Neural crest cell (in vitro differentiated cells): ENCODE measurements at regions not wholly inside any gene's neighbourhood (a gene's known extent, or its start where the extent isn't known, plus 50 kb on each side); places are given as distances from the start of the nearest gene placed in this dataset.

Experiments
- DNase-seq: peaks from one replicate; pipeline ENCODE4 v3.0.0; 2021; ENCODE audit warnings: low read depth, mixed read lengths, low spot score
- H3K27ac Mint-ChIP-seq: one replicate; pipeline ENCODE4 v1.8.0; 2021; ENCODE audit warnings: mild to moderate bottlenecking, mixed read lengths; ENCODE audit not compliant: unreplicated experiment
- H3K27me3 Mint-ChIP-seq: 2 replicates; pipeline ENCODE4 v1.8.0; 2021; ENCODE audit warnings: low read depth, mild to moderate bottlenecking, mixed read lengths
- H3K36me3 Mint-ChIP-seq: 2 replicates; pipeline ENCODE4 v1.8.0; 2021; ENCODE audit warnings: low read depth, mild to moderate bottlenecking, mixed read lengths
- H3K4me1 Mint-ChIP-seq: 2 replicates; pipeline ENCODE4 v1.8.0; 2021; ENCODE audit warnings: mixed read lengths
- H3K4me3 Mint-ChIP-seq: one replicate; pipeline ENCODE4 v1.8.0; 2021; ENCODE audit warnings: mild to moderate bottlenecking, mixed read lengths
- H3K9me3 Mint-ChIP-seq: 2 replicates; pipeline ENCODE4 v1.8.0; 2021; ENCODE audit warnings: mixed read lengths
- TF ChIP-seq, protein P1 (sequence below): fragments of 200-600 bp; sonication (generic); conservative IDR thresholded peaks from 2 replicates; pipeline ENCODE4 v1.5.0; 2021; ENCODE audit warnings: antibody characterized with exemption, mild to moderate bottlenecking

- Mint-ChIP-seq H3K27me3 (no peaks in the 10 kb centered on the region), H3K4me3 (no peak overlapping the region), H3K4me1 (no peaks in the 10 kb centered on the region), H3K27ac (peak overlapping the region; percentile 36), H3K9me3 (no peaks in the 10 kb centered on the region), H3K36me3 (no peaks in the 10 kb centered on the region)
- TF ChIP-seq, protein P1, sequence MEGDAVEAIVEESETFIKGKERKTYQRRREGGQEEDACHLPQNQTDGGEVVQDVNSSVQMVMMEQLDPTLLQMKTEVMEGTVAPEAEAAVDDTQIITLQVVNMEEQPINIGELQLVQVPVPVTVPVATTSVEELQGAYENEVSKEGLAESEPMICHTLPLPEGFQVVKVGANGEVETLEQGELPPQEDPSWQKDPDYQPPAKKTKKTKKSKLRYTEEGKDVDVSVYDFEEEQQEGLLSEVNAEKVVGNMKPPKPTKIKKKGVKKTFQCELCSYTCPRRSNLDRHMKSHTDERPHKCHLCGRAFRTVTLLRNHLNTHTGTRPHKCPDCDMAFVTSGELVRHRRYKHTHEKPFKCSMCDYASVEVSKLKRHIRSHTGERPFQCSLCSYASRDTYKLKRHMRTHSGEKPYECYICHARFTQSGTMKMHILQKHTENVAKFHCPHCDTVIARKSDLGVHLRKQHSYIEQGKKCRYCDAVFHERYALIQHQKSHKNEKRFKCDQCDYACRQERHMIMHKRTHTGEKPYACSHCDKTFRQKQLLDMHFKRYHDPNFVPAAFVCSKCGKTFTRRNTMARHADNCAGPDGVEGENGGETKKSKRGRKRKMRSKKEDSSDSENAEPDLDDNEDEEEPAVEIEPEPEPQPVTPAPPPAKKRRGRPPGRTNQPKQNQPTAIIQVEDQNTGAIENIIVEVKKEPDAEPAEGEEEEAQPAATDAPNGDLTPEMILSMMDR: no peak
- no peak for DNase-seq
Measured at GRCh38 chr13:76329866-76330580, 556.2 kb downstream of the KCTD12 start.

DNA sequence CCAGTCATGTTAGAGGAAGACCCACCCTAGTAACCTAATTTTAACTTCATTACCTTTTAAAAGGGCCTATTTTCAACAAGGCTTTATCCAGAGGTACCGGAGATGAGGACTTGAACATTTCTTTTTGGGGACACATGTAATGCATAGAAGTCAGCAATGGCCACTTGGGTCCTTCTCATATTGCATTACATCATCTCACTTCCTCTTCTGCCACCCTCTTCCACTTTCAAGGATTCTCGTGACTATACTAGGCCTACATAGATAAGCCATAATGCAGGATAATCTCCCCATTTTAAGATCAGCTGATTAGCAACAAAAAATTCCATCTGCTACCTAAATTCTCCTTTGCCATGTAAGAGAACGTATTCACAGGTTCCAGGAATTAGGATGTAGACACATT lies 557.2 kb downstream of the KCTD12 start:
- no peak for DNase-seq
- Mint-ChIP-seq H3K27me3 (no peaks in the 10 kb centered on the region), H3K4me3 (no peak overlapping the region), H3K9me3 (no peaks in the 10 kb centered on the region), H3K27ac (no peak overlapping the region), H3K4me1 (no peaks in the 10 kb centered on the region), H3K36me3 (no peaks in the 10 kb centered on the region)
- TF ChIP-seq, protein P1: no peak

DNA sequence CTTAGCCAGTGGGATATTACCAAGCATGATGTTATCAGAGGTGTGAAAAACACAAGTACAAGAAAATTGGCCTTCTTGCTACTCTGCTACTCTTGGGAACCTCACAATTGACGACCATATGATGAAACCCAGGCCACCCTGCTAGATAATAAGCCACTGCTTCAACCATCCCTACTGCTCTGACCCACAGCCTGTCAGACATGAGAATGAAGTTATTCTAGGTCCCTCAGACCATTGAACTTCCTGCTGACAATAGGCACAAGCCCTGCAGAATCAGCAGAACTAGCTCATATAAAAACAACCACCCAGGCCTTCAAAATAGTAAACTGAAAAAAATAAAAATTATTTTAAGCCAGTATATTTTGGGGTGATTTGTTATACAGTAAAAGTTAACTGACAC lies 559.9 kb downstream of the KCTD12 start:
- no peak overlapping the region for H3K4me3 Mint-ChIP-seq
- DNase-seq: no peak
- no peak overlapping the region for H3K27ac Mint-ChIP-seq
- peaks cover 4% of the 10 kb centered on the region for H3K27me3 Mint-ChIP-seq
- TF ChIP-seq, protein P1: no peak
- H3K4me1 Mint-ChIP-seq: no peaks in the 10 kb centered on the region
- H3K36me3 Mint-ChIP-seq: no peaks in the 10 kb centered on the region
- no peaks in the 10 kb centered on the region for H3K9me3 Mint-ChIP-seq

DNA sequence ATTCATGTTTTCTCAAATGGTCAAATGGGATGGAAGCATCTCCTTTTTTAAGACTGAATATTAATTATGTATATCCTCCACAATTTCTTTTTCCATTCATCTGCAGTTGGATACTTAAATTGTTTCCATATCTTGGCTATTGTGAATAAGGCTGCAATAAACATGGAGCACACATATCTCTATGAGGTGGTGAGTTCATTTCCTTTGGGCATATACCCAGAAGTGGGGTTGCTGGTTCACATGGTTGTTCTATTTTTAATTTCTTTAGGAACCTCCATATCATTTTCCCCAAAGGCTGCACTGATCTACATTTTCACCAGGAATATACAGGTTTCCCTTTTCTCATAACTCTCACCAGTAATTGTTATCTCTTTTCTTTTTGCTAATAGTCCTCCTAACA lies 566.3 kb downstream of the KCTD12 start:
- no peak for DNase-seq
- TF ChIP-seq, protein P1: no peak
- Mint-ChIP-seq H3K36me3 (no peaks in the 10 kb centered on the region), H3K9me3 (peaks cover 7% of the 10 kb centered on the region), H3K27ac (no peak overlapping the region), H3K27me3 (peaks cover 4% of the 10 kb centered on the region), H3K4me1 (no peaks in the 10 kb centered on the region), H3K4me3 (no peak overlapping the region)

GRCh38 chr13:76316998-76317527 lies 569.1 kb downstream of the KCTD12 start:
- Mint-ChIP-seq H3K4me1 (no peaks in the 10 kb centered on the region), H3K27me3 (no peaks in the 10 kb centered on the region), H3K27ac (peak overlapping the region; percentile 21), H3K9me3 (peaks cover 7% of the 10 kb centered on the region), H3K36me3 (no peaks in the 10 kb centered on the region), H3K4me3 (no peak overlapping the region)
- TF ChIP-seq, protein P1: no peak
- DNase-seq: no peak
